Panc1 (cell line): ENCODE measurements at regions not wholly inside any gene's neighbourhood (a gene's known extent, or its start where the extent isn't known, plus 50 kb on each side); places are given as distances from the start of the nearest gene placed in this dataset.

Source experiments
- ATAC-seq: fragments of 200-7000 bp; cut with Tn5 transposase; 2 replicates; pipeline ENCODE4 v1.9.1; 2020; ENCODE audit warnings: mild to moderate bottlenecking, moderate library complexity
- BruUV-seq: library from RNA; stranded (reverse); fragments of 400-500 nt; replicated peaks from 2 replicates; lab custom pipeline; 2021; lab: Mats Ljungman, UMichigan
- CTCF ChIA-PET: fragments of 300-600 bp; sonication (Branson Sonifier 250); formaldehyde crosslinking; loops from one replicate; lab custom pipeline; 2022; ENCODE audit warnings: antibody characterized with exemption; lab: Charles Lee
- POLR2A ChIA-PET: fragments of 300-600 bp; sonication (Branson Sonifier 250); formaldehyde crosslinking; loops from one replicate; lab custom pipeline; 2022; ENCODE audit warnings: antibody characterized with exemption; lab: Charles Lee
- DNase-seq: peaks from one replicate; pipeline ENCODE4 v3.0.0-alpha.2; 2010; ENCODE audit warnings: low read depth, low spot score
- H3K27ac ChIP-seq: 2 replicates; pipeline ENCODE4 v1.5.1; 2011; ENCODE audit warnings: mild to moderate bottlenecking, low read length, inconsistent platforms
- H3K27me3 ChIP-seq: fragments of 200-500 bp; sonication (Bioruptor generic); 2 replicates; pipeline ENCODE4 v1.6.0; 2014; ENCODE audit warnings: low read length, inconsistent platforms; ENCODE audit not compliant: control insufficient read depth, insufficient read depth
- H3K36me3 ChIP-seq: fragments of 200-500 bp; sonication (Bioruptor generic); 2 replicates; pipeline ENCODE4 v1.5.1; 2014; ENCODE audit warnings: inconsistent platforms, mild to moderate bottlenecking, low read length, moderate library complexity; ENCODE audit not compliant: control insufficient read depth, insufficient read depth
- H3K4me1 ChIP-seq: 2 replicates; pipeline ENCODE4 v1.5.1; 2011; ENCODE audit warnings: inconsistent platforms, mild to moderate bottlenecking, low read length, moderate library complexity; ENCODE audit not compliant: control insufficient read depth, insufficient read depth
- H3K4me3 ChIP-seq, 2 experiments: 2 replicates each; pipeline ENCODE4 v1.5.1; 2011 to 2012; ENCODE audit warnings: low read depth in 2 of 2, low read length in 2 of 2, mild to moderate bottlenecking in 2 of 2, inconsistent platforms in 1 of 2, moderate library complexity in 1 of 2
- H3K9me3 ChIP-seq: fragments of 200-500 bp; sonication (Bioruptor generic); 2 replicates; pipeline ENCODE4 v1.5.1; 2014; ENCODE audit warnings: low read depth, mild to moderate bottlenecking, inconsistent platforms, low read length, moderate library complexity; ENCODE audit not compliant: control insufficient read depth, insufficient read depth
- CTCF ChIP-seq: fragments of 450-650 bp; IDR thresholded peaks from 2 replicates; pipeline ENCODE4 v1.5.1; 2017; ENCODE audit warnings: mild to moderate bottlenecking
- POLR2AphosphoS5 ChIP-seq: IDR thresholded peaks from 2 replicates; pipeline ENCODE4 v1.6.1; 2012; ENCODE audit warnings: mild to moderate bottlenecking, low read depth, low read length, moderate library complexity
- REST ChIP-seq, 2 experiments: IDR thresholded peaks; 2 replicates each; pipeline ENCODE4 v1.6.1; 2011 to 2012; ENCODE audit warnings: low read depth in 2 of 2, control low read depth in 1 of 2, low read length in 1 of 2, mild to moderate bottlenecking in 1 of 2, moderate library complexity in 1 of 2; ENCODE audit not compliant: insufficient read depth in 1 of 2
- SIN3A ChIP-seq: IDR thresholded peaks from 2 replicates; pipeline ENCODE4 v1.6.1; 2012; ENCODE audit warnings: low read depth, mild to moderate bottlenecking, low read length, moderate library complexity, borderline replicate concordance; ENCODE audit not compliant: insufficient read depth
- TCF7L2 ChIP-seq: IDR thresholded peaks from 2 replicates; pipeline ENCODE4 v1.6.1; 2011; ENCODE audit warnings: mild to moderate bottlenecking, low read depth, low read length, inconsistent platforms
- in situ Hi-C: cut with HindIII; loops from 2 replicates; pipeline ENCODE4 v1.10.0; 2016; ENCODE audit warnings: low sequenced_read_pairs, low pct_unique_long_range_greater_than_20kb
- intact Hi-C: fragments of 100-400 bp; cut with micrococcal nuclease; formaldehyde crosslinking; loops from one replicate; pipeline ENCODE4 v1.10.0; 2022; ENCODE audit not compliant: unreplicated experiment

- no TSS peak for BruUV-seq
- ChIA-PET CTCF (no interaction called here), POLR2A (no interaction called here)
- ATAC-seq (no peak), DNase-seq (no peak)
- 0 out of 2 replicates have a peak, but pooled peaks cover 2% of the 10 kb centered on the region for H3K9me3 ChIP-seq
- H3K4me3 ChIP-seq, result no peak overlapping the region
- no peaks in the 10 kb centered on the region for H3K36me3 ChIP-seq
- intact Hi-C loops (no loop called here), in situ Hi-C loops (no loop called here)
- TF ChIP-seq SIN3A, result no peak
- no peak for TF ChIP-seq CTCF
- TF ChIP-seq REST (IDR thresholded peaks at IDR 0.05; ENCODE audit: insufficient read depth in 1 of 2, low read depth in 2 of 2, low read length in 1 of 2), result no peak
- TF ChIP-seq TCF7L2, result no peak
- no peak for TF ChIP-seq POLR2AphosphoS5
- H3K27me3 ChIP-seq, result no peaks in the 10 kb centered on the region
- no peak overlapping the region for H3K27ac ChIP-seq
- no peaks in the 10 kb centered on the region for H3K4me1 ChIP-seq
Observed at GRCh38 chr15:93662162-93662885, 569.0 kb upstream of the MCTP2 start.

GRCh38 chr15:93658026-93658816, 569.2 kb upstream of the RGMA start:
- in situ Hi-C loops (no loop called here), intact Hi-C loops (no loop called here)
- Histone ChIP-seq H3K36me3 (no peaks in the 10 kb centered on the region), H3K9me3 (0 out of 2 replicates have a peak, but pooled peaks cover 2% of the 10 kb centered on the region), H3K27ac (no peak overlapping the region), H3K27me3 (no peaks in the 10 kb centered on the region), H3K4me3 (no peak overlapping the region), H3K4me1 (no peaks in the 10 kb centered on the region)
- TF ChIP-seq CTCF (no peak), TCF7L2 (no peak), SIN3A (no peak), POLR2AphosphoS5 (no peak), REST (IDR thresholded peaks at IDR 0.05; ENCODE audit: insufficient read depth in 1 of 2, low read depth in 2 of 2, low read length in 1 of 2) (no peak)
- no peak for ATAC-seq
- ChIA-PET POLR2A (no interaction called here), CTCF (no interaction called here)
- no TSS peak for BruUV-seq
- DNase-seq, result no peak
